SK-N-SH (cell line): ENCODE measurements at regions not wholly inside any gene's neighbourhood (a gene's known extent, or its start where the extent isn't known, plus 50 kb on each side); places are given as distances from the start of the nearest gene placed in this dataset.

Experiments
- CTCF ChIP-seq: fragments of 200-600 bp; sonication (generic); IDR thresholded peaks from 2 replicates; pipeline ENCODE4 v1.6.1; 2017; ENCODE audit warnings: antibody characterized with exemption, mild to moderate bottlenecking, moderate library complexity
- EP300 ChIP-seq, 2 experiments: IDR thresholded peaks; 2 replicates each; pipeline versions ENCODE4 v1.4.0 to v1.6.1; 2012; ENCODE audit warnings: borderline replicate concordance in 1 of 2, low read depth in 1 of 2, low read length in 1 of 2
- GABPA ChIP-seq: IDR thresholded peaks from 2 replicates; pipeline ENCODE4 v1.4.0; 2012; ENCODE audit warnings: low read depth, mild to moderate bottlenecking
- GATA2 ChIP-seq: sonication (generic); formaldehyde crosslinking; IDR thresholded peaks from 2 replicates; pipeline ENCODE4 v1.5.0; 2020; ENCODE audit warnings: mild to moderate bottlenecking, missing genetic modification reagents
- MXI1 ChIP-seq: IDR thresholded peaks from 2 replicates; pipeline ENCODE4 v1.6.1; 2012; ENCODE audit warnings: mild to moderate bottlenecking, low read depth, low read length, improper control_type of control experiment
- NFIC ChIP-seq: IDR thresholded peaks from 2 replicates; pipeline ENCODE4 v1.4.0; 2012; ENCODE audit warnings: borderline replicate concordance
- RAD21 ChIP-seq: IDR thresholded peaks from 2 replicates; pipeline ENCODE4 v1.6.1; 2012; ENCODE audit warnings: mild to moderate bottlenecking, low read length
- RXRA ChIP-seq: IDR thresholded peaks from 2 replicates; pipeline ENCODE4 v1.4.0; 2012; ENCODE audit warnings: low read depth, mild to moderate bottlenecking, borderline replicate concordance
- TAF1 ChIP-seq: IDR thresholded peaks from 2 replicates; pipeline ENCODE4 v1.6.1; 2012; ENCODE audit warnings: low read depth, mild to moderate bottlenecking, low read length, moderate library complexity, borderline replicate concordance
- YY1 ChIP-seq: IDR thresholded peaks from 2 replicates; pipeline ENCODE4 v1.4.0; 2012; ENCODE audit warnings: low read depth, mild to moderate bottlenecking

GRCh38 chr9:126053913-126054312 is 272.7 kb upstream of the MVB12B start:
- TF ChIP-seq GABPA = no peak
- no peak for TF ChIP-seq CTCF
- TF ChIP-seq NFIC = no peak
- TF ChIP-seq YY1 = no peak
- no peak for TF ChIP-seq EP300 (IDR thresholded peaks at IDR 0.05; ENCODE audit: borderline replicate concordance in 1 of 2, low read depth in 1 of 2, low read length in 1 of 2)
- TF ChIP-seq MXI1 = no peak
- peak; percentile 40 for TF ChIP-seq RAD21
- TF ChIP-seq GATA2 (CRISPR knock-in tag) = no peak
- no peak for TF ChIP-seq RXRA
- TF ChIP-seq TAF1 = no peak
